ENCODE measurements at regions not wholly inside any gene's neighbourhood (a gene's known extent, or its start where the extent isn't known, plus 50 kb on each side); places are given as distances from the start of the nearest gene placed in this dataset.
"Not testable (repeated sequence)": the region's sequence is repeated elsewhere in the genome, so short reads cannot be mapped to it uniquely, and the experiment has no call there.

DNA sequence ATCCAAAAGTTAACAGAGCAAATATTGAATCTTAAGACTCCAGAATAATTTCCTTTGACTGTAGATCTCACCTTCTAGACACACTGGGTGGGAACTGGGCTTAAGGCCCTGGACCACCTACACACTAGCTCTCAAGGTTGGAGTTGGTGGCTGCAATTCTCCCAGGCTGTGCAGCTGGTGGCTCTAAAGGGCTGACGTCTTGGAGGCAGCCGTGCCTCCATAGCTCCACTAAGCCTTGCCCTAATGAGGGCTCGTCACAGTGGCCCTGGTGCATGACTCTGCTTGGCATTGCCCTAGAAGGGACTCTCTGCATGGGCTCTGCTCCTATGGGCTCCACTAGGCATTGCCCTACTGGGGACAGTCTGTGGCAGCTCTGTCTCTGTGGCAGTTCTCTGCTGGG, 1005.2 kb downstream of the CCSER2 start:
- no peak for DNase-seq (ENCODE audit: low spot score)

DNA sequence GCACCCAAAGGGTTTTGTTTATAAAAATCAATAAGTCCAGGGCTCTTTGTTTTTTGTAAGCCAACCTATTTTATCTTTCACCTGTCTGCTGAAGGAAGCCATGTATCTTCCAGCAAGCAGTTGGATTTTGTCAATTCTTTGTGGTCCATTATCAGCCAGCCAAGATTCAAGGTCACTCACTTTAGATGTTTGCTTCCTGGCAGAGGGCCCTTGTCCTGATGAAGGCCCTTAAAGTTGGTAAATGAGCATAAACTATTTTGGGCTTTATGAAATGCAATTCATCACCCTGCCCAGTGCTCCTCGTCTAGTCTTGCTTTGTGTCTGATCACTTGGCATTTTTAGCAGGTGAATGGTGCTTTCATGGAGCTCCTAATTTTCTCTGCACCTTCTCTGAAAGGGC, 1004.2 kb downstream of the GRID1 start:
- no peak for DNase-seq (ENCODE audit: low spot score)

DNA sequence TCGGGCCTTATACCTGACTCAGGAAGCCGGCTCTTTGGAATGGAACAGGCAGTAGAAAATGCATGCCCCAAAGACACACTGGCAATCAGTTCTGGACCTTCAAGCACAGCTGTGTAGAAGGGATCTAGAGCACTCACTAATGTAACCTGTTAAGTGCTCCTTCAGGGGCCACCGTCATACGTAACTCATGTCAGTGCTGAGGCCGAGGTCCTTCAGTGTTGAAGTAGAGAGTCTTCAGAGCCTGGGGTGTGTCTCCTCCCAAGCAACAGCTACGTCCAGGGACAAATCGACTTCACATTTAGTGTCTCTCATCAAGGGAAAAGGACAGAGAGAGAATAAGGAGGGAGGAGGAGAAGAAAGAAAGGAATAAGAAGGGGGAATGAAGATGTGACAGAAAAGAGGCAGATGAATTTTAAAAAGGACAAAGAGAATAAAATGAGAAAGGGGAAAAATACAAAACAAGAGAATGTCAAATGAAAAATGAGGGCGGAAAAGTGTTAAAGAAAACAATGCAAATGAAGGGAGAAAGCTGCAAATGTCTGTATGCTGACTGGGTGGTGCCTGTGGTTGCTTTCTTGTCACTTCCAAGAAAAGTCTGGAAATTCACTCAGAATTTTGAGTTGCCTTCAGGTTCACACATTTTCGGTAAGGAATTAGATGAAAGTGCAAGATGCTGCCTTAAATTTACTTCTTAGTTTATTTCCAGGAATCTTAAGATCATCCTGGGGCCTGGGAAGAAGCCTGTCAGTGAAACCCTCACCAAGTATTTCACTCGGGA, 989.4 kb downstream of the GRID1 start:
- no peak for DNase-seq (ENCODE audit: low spot score)

DNA sequence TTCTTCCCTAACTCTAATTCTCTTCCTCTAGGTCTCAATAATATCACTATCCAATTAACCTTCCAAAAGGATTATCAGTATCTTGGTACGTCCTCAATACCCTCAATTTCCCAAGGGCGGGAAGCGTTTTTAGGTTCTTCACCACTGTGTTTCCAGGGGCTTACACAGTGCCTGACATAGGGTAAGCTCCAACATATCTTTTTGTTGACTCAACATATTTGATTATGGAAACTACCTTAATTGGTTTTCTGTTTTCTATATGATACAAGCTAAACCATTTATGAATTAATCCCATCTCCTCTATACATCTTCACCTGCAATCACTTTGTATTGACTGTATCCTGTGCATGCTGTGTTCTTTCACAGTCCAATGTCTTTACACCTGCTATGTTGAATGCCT, 987.3 kb downstream of the GRID1 start:
- DNase-seq (ENCODE audit: low spot score): no peak

GRCh38 chr10:85400981-85401695, 965.5 kb downstream of the GRID1 start:
- no peak for DNase-seq (ENCODE audit: low spot score)

DNA sequence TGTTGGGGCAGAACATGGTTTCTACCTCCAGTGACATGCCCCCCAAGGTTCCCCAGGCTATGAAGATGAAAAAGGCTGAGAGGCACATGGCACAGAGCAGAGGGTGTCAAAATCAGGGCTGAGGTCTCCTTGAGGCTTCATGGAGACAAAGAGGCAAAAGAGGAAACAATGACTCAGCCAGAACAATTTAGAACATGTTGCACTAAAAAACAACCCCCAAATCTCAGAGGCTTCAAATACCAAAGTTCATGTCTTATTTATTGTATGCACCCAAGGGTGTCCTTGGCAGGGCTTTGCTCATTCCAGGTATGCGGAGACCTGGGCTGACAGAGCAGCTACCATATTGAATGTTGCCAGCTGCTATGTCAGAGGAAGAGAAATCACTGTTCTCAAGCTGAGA, 964.1 kb downstream of the GRID1 start:
- no peak for DNase-seq (ENCODE audit: low spot score)

DNA sequence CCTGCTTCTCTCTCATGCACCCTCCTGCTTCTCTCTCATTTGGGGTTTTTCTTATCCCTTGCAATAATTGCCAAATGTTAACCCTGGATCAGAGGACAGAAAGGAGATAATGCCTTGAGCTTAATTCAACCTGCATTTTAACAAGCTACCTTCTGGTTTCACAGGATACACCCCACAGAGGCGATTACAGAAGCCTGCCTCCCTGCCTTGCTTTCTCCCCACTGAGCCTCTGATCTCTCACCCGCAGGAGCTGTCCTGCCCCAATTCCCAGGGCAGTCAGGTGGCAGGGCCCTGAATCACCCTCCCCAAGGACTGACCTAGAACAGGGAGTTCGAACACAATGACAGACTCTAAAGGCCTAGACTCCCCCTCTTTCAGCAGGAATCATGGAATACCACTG, 959.5 kb downstream of the GRID1 start:
- DNase-seq (ENCODE audit: low spot score): no peak

GRCh38 chr10:85408388-85408787, 958.2 kb downstream of the GRID1 start:
- DNase-seq (ENCODE audit: low spot score): no peak

DNA sequence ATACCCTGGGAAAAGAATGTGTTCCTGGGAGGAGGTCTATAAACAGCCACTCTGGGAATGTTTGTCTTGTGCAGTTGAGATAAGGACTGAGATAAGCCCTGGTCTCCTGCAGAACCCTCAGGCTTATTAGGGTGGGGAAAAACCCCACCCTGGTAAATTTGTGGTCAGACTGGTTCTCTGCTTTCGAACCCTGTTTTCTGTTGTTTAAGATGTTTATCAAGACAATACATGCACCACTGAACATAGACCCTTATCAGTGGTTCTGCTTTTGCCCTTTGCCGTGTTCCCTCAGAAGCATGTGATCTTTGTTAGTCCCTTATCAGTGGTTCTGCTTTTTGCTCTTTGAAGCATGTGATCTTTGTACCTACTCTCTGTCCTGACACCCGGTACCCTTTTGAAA, 956.0 kb downstream of the GRID1 start:
- not testable (repeated sequence) for DNase-seq (ENCODE audit: low spot score)

GRCh38 chr10:85413570-85413969, 953.0 kb downstream of the GRID1 start:
- no peak for DNase-seq (ENCODE audit: low spot score)

- no peak for DNase-seq (ENCODE audit: low spot score)
Measured at GRCh38 chr10:85420501-85421191, 945.9 kb downstream of the GRID1 start.

DNA sequence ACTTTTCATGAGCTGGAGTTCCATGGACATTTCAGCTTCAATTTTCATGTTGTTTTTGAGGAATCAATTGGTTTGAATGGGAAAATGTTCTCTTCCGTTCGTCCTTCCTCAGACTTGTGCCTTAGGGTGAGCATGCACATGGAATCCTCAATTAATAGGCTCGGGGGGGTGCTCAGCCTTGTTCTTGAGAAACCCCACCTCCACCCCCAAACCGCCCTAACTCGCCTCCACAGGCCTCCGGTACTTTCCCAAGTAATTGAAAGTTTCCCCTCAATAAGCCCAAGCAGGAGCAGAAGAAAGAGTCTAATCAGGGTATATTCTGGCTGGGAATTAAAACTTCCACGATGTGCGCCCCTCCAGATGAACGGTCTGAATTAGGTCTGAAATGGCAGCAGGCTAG, 945.2 kb downstream of the GRID1 start:
- DNase-seq (ENCODE audit: low spot score): no peak

- no peak for DNase-seq (ENCODE audit: low spot score)
Measured at GRCh38 chr10:85429126-85429525, 937.5 kb downstream of the GRID1 start.

DNA sequence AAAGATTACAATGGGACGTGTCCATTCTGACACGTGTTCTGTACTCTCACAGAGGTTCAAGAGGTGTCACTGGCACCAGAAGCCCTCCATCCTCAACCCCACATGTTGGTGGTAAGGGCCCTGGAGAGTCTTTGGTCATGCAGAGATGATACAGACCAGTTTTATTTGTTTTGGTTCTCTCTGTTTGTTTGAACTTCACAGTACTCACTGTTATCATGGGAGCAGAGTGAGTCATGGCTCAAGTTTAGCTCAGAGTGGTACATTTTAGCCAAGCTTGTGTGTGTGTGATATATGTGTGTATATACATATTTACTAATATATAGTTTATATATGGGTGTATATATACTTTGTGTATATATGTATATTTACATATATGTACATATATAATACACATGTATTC, 935.6 kb downstream of the GRID1 start:
- DNase-seq (ENCODE audit: low spot score): no peak

DNA sequence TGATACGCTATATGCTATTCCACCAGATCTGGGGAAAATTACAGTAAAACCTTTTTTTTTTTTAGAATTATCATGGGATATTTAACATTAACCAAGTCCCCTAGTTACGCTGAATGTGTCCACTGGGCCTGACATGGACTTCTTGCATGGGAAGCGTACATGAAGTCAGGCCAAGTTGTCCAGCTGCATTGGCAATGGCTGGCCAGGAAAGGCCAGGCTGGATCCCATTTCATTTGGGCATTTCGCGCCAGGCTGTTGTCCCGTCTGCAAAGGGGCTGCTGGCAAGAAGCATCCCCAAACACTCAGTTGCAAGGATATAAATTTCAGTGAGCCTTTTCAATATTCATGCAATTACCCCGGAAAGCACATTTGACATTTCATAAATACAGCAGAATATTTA, 933.3 kb downstream of the GRID1 start:
- DNase-seq (ENCODE audit: low spot score): no peak

DNA sequence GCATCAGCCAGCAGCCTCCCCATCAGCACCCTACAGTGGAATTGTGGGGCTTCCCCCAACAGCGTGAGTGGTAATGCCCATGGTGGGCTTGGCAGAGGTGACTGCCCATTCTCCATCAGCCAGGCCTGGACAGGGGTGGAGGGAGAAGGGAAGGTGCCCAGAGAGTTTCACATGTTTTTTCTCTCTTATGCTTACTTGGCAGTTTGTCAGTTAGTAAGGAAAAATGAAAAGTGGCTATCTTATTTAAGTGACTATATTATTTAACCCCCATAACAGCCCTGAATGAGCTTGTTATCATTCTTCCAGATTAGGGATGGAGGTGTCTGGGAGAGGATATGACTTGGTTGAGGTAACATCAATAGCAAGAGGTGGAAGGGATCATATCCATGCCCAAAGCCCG, 921.7 kb downstream of the GRID1 start:
- no peak for DNase-seq (ENCODE audit: low spot score)

DNA sequence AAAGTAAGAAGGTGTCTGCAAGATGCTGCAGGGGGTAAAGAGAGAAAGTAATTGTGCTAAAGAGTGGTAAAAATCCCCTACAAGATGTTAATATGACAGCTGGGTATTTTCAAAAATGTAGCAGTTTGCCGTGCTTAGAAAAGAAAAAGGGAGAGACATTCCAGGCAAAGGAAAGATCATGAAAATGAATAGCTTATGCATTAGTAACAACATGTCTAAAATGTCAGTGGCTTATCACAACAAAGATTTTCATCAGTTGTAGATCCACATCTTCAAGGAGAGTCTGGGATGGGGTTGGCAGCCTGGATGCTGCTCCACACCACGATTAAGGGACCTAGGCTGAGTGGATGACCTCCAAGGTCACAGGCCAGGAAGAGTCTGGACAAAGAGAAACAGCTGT, 920.9 kb downstream of the GRID1 start:
- DNase-seq (ENCODE audit: low spot score): no peak

DNA sequence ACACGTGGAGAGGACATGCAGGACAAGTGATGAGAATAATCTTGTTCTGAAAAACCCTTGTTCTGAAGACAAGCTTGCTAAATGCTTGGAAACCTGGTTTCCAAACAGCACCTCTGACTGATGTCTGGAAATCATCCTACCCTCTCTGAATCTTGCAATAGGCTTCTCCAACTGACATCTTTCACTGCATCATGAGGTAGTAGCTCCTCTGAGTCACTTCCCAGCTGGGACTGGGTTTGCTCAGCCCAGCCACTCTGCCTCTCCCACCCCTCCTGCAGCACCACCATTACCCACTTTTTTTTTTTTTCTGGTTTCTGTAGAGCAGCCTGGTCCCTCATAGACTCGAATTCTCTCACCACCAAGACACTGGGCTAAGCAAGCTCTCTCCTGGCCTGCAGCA, 919.8 kb downstream of the GRID1 start:
- DNase-seq (ENCODE audit: low spot score): no peak

GRCh38 chr10:85447690-85448089, 918.9 kb downstream of the GRID1 start:
- DNase-seq (ENCODE audit: low spot score): no peak

GRCh38 chr10:85448716-85449115, 917.9 kb downstream of the GRID1 start:
- no peak for DNase-seq (ENCODE audit: low spot score)

- DNase-seq (ENCODE audit: low spot score): no peak
Measured at GRCh38 chr10:85454386-85454785, 912.2 kb downstream of the GRID1 start.

- DNase-seq (ENCODE audit: low spot score): no peak
Measured at GRCh38 chr10:85457191-85457590, 909.4 kb downstream of the GRID1 start.

DNA sequence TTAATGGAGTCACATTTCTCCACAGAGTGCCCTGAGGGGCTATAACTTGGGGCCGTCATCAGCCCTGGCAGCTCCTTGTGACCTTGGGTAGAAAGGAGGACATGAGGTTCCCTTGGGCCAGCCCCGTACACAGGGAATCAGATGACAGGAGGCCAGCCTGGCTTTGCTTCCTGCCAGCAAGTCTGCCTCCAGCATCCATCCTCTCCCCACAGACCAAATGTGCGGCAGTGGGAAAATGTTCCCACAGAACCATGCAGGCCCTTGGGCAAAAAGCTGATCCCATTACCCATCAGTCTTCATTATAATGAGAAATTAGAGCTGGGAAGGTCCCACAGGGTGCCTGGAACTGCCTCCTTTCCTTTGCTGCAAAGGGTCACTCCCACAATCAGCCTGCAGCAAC, 908.3 kb downstream of the GRID1 start:
- DNase-seq (ENCODE audit: low spot score): no peak
